OCI-LY3 (cell line): ENCODE measurements at regions not wholly inside any gene's neighbourhood (a gene's known extent, or its start where the extent isn't known, plus 50 kb on each side); places are given as distances from the start of the nearest gene placed in this dataset.

Experiments used
- H2AFZ ChIP-seq: fragments of 200-600, 300-600 bp; shearing (Covaris generic); 2 replicates; pipeline ENCODE4 v1.6.0; 2014; ENCODE audit warnings: antibody characterized with exemption, low read depth, low read length
- H3K27ac ChIP-seq: fragments of 200-600, 300-600 bp; sonication (generic); 2 replicates; pipeline ENCODE4 v1.5.1; 2014; ENCODE audit warnings: mild to moderate bottlenecking, low read length, moderate library complexity, mixed read lengths
- H3K27me3 ChIP-seq: fragments of 200-600, 300-600 bp; sonication (generic); 2 replicates; pipeline ENCODE4 v1.6.1; 2014; ENCODE audit warnings: low read depth, low read length, mixed read lengths
- H3K36me3 ChIP-seq: fragments of 200-600, 300-600 bp; sonication (generic); replicated peaks from 2 replicates; pipeline ENCODE3; 2014; ENCODE audit warnings: low read depth, low read length, mixed read lengths
- H3K4me1 ChIP-seq: fragments of 300-600, 200-600 bp; sonication (generic); 2 replicates; pipeline ENCODE4 v1.6.1; 2014; ENCODE audit warnings: low read length, mixed read lengths
- H3K4me2 ChIP-seq: fragments of 200-600, 300-600 bp; sonication (generic); 2 replicates; pipeline ENCODE4 v1.6.1; 2014; ENCODE audit warnings: low read length, mixed read lengths
- H3K4me3 ChIP-seq: fragments of 300-600, 200-600 bp; sonication (generic); 2 replicates; pipeline ENCODE4 v1.5.1; 2014; ENCODE audit warnings: antibody characterized with exemption, mild to moderate bottlenecking, low read length, moderate library complexity
- H3K79me2 ChIP-seq: fragments of 300-600, 200-600 bp; shearing (Covaris generic); 2 replicates; pipeline ENCODE4 v1.6.1; 2014; ENCODE audit warnings: mild to moderate bottlenecking, low read length, mixed read lengths
- H3K9ac ChIP-seq: fragments of 300-600, 200-600 bp; shearing (Covaris generic); 2 replicates; pipeline ENCODE4 v1.6.0; 2014; ENCODE audit warnings: mild to moderate bottlenecking, low read length, moderate library complexity
- H3K9me3 ChIP-seq: fragments of 200-600, 300-600 bp; shearing (Covaris generic); 2 replicates; pipeline ENCODE4 v1.6.1; 2014; ENCODE audit warnings: low read length, mixed read lengths; ENCODE audit not compliant: insufficient read depth
- H4K20me1 ChIP-seq: fragments of 200-600, 300-600 bp; sonication (generic); 2 replicates; pipeline ENCODE4 v1.6.1; 2016; ENCODE audit warnings: low read length, mixed read lengths; ENCODE audit not compliant: insufficient read depth
- EZH2phosphoT487 ChIP-seq: fragments of 200-600 bp; shearing (Covaris generic); IDR thresholded peaks from 2 replicates; pipeline ENCODE4 v1.6.1; 2018; ENCODE audit warnings: antibody characterized with exemption, mixed run types, low read depth
- TF ChIP-seq, protein P1 (sequence below): fragments of 200-600, 300-600 bp; sonication (generic); IDR thresholded peaks from 2 replicates; pipeline ENCODE4 v1.5.1; 2014; ENCODE audit warnings: antibody characterized with exemption, low read length, low read depth

- Histone ChIP-seq H3K79me2 (no peaks in the 10 kb centered on the region), H3K27ac (no peak overlapping the region), H3K4me2 (no peak overlapping the region), H4K20me1 (no peaks in the 10 kb centered on the region), H3K27me3 (no peaks in the 10 kb centered on the region), H2AFZ (no peak overlapping the region), H3K36me3 (no peaks in the 10 kb centered on the region), H3K4me3 (no peak overlapping the region), H3K4me1 (peaks cover 31% of the 10 kb centered on the region), H3K9me3 (no peaks in the 10 kb centered on the region), H3K9ac (no peak overlapping the region)
- no peak for TF ChIP-seq EZH2phosphoT487
- TF ChIP-seq, protein P1, sequence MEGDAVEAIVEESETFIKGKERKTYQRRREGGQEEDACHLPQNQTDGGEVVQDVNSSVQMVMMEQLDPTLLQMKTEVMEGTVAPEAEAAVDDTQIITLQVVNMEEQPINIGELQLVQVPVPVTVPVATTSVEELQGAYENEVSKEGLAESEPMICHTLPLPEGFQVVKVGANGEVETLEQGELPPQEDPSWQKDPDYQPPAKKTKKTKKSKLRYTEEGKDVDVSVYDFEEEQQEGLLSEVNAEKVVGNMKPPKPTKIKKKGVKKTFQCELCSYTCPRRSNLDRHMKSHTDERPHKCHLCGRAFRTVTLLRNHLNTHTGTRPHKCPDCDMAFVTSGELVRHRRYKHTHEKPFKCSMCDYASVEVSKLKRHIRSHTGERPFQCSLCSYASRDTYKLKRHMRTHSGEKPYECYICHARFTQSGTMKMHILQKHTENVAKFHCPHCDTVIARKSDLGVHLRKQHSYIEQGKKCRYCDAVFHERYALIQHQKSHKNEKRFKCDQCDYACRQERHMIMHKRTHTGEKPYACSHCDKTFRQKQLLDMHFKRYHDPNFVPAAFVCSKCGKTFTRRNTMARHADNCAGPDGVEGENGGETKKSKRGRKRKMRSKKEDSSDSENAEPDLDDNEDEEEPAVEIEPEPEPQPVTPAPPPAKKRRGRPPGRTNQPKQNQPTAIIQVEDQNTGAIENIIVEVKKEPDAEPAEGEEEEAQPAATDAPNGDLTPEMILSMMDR, result no peak
These were observed 405.5 kb downstream of the KIF4B start for GRCh38 chr5:155418960-155419579.

GRCh38 chr5:155430192-155430591 is 416.6 kb downstream of the KIF4B start:
- Histone ChIP-seq H3K36me3 (no peaks in the 10 kb centered on the region), H2AFZ (no peak overlapping the region), H3K9me3 (no peaks in the 10 kb centered on the region), H3K4me3 (no peak overlapping the region), H3K79me2 (no peaks in the 10 kb centered on the region), H3K27ac (no peak overlapping the region), H3K4me2 (no peak overlapping the region), H3K4me1 (peaks cover 16% of the 10 kb centered on the region), H4K20me1 (no peaks in the 10 kb centered on the region), H3K27me3 (no peaks in the 10 kb centered on the region), H3K9ac (no peak overlapping the region)
- TF ChIP-seq EZH2phosphoT487, result no peak
- TF ChIP-seq, protein P1, result no peak

DNA sequence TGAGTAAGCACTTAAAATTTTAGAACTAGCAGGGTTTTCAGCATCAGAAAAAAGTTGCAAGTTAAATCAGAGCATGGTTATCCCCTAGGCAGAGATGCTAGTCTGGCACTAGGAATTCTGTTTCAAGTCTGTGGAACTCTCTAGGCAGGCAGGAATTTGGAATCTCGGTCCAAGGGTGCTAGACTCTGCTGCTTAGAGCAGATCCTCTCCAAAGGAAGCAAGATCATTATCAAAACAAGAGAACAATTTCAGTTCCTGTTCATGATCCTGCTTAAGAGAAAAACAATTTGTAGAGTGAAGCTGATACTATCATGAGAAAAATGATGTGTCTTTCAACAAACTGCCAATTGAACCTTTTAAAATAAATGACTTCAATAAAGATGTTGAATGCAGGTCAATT is 420.7 kb downstream of the KIF4B start:
- no peaks in the 10 kb centered on the region for H3K36me3 ChIP-seq
- TF ChIP-seq, protein P1, result no peak
- TF ChIP-seq EZH2phosphoT487, result no peak
- no peaks in the 10 kb centered on the region for H3K79me2 ChIP-seq
- H4K20me1 ChIP-seq, result no peaks in the 10 kb centered on the region
- H2AFZ ChIP-seq, result no peak overlapping the region
- no peaks in the 10 kb centered on the region for H3K27me3 ChIP-seq
- H3K4me2 ChIP-seq, result peak overlapping the region; percentile 68
- H3K27ac ChIP-seq, result peak overlapping the region; percentile 94
- peaks cover 16% of the 10 kb centered on the region for H3K4me1 ChIP-seq
- H3K9me3 ChIP-seq, result no peaks in the 10 kb centered on the region
- H3K9ac ChIP-seq, result peak overlapping the region; percentile 41; the same call in 1 of the 2 replicates
- peak overlapping the region; percentile 44 for H3K4me3 ChIP-seq

- no peak overlapping the region for H2AFZ ChIP-seq
- peak overlapping the region; percentile 44 for H3K4me3 ChIP-seq
- peaks cover 16% of the 10 kb centered on the region for H3K4me1 ChIP-seq
- peak overlapping the region; percentile 68 for H3K4me2 ChIP-seq
- no peaks in the 10 kb centered on the region for H4K20me1 ChIP-seq
- no peaks in the 10 kb centered on the region for H3K9me3 ChIP-seq
- peak overlapping the region; percentile 41; the same call in 1 of the 2 replicates for H3K9ac ChIP-seq
- H3K27ac ChIP-seq, result peak overlapping the region; percentile 94
- no peaks in the 10 kb centered on the region for H3K27me3 ChIP-seq
- no peaks in the 10 kb centered on the region for H3K36me3 ChIP-seq
- no peaks in the 10 kb centered on the region for H3K79me2 ChIP-seq
- no peak for TF ChIP-seq EZH2phosphoT487
- TF ChIP-seq, protein P1, result no peak
These were observed 421.1 kb downstream of the KIF4B start for GRCh38 chr5:155434681-155435080.
